ENCODE measurements at regions not wholly inside any gene's neighbourhood (a gene's known extent, or its start where the extent isn't known, plus 50 kb on each side); places are given as distances from the start of the nearest gene placed in this dataset.

GRCh38 chr1:98256700-98257099 is 335.9 kb upstream of the DPYD start:
- TF ChIP-seq CTCF (IDR thresholded peaks at IDR 0.05) (no peak), POLR2A (IDR thresholded peaks at IDR 0.05) (no peak)
